GM19455 (cell line): ENCODE measurements at regions not wholly inside any gene's neighbourhood (a gene's known extent, or its start where the extent isn't known, plus 50 kb on each side); places are given as distances from the start of the nearest gene placed in this dataset.

ENCODE experiments used
- ATAC-seq: cut with Tn5 transposase; IDR thresholded peaks from one replicate; pipeline ENCODE4 v1.9.1; 2021; ENCODE audit not compliant: unreplicated experiment

DNA sequence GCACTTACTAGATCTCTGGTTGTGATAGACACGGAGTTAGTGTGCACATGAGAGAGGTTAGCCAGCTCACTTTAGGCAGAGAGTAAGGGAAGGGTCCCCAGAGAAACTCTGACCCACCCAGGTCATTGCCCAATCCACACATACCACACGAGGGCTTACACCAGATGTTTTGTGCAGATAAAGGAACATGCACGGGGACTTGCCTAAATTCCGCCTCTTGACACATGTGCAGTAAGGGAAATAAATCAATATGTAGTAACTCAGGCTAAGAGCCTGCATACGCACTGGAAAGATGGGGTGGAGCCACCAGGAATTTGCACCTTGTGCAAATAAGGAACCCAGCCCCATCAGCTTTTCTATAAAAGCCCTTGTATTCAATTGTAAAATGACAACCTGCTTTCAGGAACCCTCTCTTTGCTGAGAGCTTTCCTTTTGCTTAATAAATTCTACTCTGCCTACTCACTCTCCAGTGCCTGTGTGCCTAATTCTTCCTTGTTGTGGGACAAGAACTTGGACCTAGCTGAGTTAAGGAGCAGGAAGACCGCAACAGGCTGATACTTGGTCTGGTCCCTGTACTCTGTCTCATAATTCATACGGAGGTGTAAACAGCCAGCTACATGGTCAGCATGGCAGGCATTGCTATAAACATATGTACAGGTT, 120.2 kb downstream of the EMP1 start:
- ATAC-seq = no peak

- no peak for ATAC-seq
These were observed 117.4 kb downstream of the EMP1 start for GRCh38 chr12:13313886-13314285.

- ATAC-seq = no peak
These were observed 115.0 kb downstream of the EMP1 start for GRCh38 chr12:13311551-13311950.

DNA sequence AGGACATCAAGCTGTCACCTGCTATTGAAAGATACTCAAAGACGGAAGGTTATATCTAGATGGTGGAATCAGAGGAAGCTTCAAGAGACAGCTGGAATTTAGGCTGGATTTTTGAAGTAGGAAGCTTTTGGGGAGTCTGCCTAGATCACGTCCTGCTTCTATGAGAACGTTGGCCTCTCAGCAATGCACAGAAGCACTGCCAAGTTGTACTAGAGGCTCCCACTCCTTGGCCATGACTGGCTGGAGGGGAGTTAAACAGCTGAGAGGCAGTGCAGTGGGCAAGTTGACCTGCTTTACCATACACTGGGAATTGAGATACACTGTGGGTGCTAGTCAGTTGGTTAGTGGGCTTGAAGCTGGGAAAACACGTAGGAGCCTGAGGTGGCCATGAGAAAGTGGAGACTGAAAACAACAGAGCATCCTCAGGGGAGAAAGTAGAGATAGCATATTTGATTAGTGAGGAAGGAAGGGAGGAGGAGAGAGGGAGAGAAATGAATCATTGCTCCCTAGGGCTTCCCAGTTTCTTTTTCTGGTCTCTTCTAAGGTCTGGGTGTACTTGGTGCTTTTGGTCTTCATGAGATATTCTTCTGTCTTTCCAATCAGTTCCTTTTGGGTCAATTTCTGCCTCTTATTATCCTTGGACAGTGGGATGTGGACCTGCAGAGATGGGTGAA, 110.8 kb downstream of the EMP1 start:
- no peak for ATAC-seq

DNA sequence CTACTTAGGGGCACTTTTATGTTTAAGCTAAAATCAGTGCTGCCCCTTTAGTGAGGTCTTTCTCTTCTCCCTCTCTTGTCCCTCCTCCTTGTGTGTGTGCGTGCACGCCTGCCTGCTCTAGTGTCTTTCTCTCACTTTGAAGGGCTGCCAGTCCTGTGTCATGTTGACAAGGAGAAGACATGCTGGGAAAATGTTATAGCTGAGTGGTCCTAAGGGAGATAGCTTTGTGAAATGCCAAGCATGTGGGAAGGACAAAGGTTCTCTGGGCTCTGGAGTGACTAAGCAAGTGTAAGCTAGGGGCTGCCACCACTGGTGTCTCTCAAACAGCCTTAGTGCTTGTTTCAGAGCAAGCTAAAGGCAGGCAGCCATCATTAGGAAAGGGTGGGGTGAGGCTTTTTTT, 108.4 kb downstream of the EMP1 start:
- ATAC-seq = no peak

DNA sequence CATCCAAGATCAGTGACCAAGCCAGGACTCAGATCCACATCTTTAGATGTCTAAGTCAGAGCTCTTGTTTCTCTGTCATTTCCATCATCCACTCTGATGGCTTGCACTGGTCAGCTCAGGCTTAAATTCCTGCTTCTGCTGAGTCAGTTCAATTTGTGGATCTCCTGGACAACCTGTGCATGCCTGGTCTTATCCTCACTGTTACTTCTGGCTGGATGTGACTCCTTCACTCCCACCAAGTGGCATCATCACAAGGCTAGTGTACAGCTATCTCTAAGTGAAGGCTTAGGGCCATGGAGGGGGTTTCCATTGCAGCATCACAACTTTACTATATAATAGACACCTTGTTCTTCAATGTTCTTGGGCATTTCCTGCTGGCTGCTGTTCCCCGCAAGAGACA, 102.9 kb downstream of the EMP1 start:
- ATAC-seq = no peak

DNA sequence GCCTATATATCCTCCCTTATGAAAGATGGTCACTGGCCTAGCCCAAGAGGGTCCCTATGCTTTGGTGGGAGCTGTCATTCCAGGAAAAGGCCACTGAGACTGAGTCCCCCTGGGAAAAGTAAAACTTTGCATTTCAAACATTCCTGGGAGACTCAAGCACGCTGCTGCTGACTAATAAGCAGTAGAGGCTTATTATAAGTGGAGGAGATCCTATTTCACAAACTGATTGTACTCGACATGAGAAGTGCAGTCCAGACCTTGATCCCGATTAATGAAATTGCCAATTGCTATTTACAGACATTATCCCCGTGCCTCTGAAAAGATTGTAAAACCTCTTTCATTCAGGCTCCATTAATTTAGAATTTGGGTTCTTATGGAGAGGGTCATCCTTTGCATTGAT, 96.6 kb downstream of the EMP1 start:
- no peak for ATAC-seq

DNA sequence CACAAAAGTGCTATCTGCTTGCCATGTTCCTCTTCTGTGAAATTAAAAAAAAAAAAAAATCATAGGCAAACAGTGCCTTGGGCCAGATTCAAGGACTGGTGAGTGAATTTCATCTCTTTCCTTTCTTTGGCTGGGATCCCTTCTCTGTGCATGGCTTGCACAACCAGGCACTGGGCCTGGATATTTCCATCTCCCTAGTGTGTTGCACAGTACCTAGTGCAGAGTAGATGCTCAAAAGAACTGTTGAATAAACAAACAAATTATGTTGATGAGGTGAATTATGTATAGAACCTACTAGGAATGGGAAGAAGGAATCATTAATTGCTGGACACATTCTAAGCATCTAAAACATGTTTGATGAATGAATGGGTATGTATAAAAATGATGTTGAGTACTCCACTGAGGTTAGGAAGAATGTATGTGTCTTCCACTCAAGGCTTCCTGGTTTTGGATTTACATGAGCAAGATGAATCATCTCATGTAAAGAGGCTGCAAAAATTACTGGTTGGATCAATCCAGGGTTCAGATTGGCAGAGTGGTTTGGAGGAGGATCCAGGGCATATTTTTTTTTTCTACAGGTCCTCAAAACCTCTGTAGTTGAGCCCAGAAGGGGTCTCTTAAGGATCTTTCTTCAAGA, 93.2 kb downstream of the EMP1 start:
- no peak for ATAC-seq

GRCh38 chr12:13288937-13289652, 92.6 kb downstream of the EMP1 start:
- ATAC-seq = no peak

- no peak for ATAC-seq
These were observed 92.0 kb downstream of the EMP1 start for GRCh38 chr12:13288501-13288900.

DNA sequence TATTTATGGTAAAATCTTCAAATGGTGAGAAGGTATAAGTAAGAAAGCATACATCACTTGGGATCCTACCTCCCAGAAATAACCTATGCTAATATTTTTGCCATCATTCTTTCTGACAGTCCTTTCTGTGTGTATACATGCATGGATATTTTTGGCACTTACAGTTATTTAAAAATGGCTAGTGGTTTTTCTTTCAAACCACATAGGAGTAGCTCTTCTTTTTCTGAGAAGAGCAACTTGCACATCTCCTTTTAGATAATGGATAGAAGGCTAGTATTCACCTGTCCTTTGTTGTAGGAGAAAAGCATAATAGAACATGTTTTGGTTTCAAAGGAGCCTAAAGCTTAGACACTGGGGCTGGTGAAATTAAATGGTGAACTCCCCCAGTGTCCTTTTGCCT, 87.3 kb downstream of the EMP1 start:
- no peak for ATAC-seq

- ATAC-seq = no peak
These were observed 86.3 kb downstream of the EMP1 start for GRCh38 chr12:13282861-13283260.

- peak; percentile 68 for ATAC-seq
These were observed 81.8 kb downstream of the EMP1 start for GRCh38 chr12:13278249-13278787.

- no peak for ATAC-seq
These were observed 80.8 kb downstream of the EMP1 start for GRCh38 chr12:13277293-13277692.

GRCh38 chr12:13275241-13276085, 78.9 kb downstream of the EMP1 start:
- no peak for ATAC-seq

DNA sequence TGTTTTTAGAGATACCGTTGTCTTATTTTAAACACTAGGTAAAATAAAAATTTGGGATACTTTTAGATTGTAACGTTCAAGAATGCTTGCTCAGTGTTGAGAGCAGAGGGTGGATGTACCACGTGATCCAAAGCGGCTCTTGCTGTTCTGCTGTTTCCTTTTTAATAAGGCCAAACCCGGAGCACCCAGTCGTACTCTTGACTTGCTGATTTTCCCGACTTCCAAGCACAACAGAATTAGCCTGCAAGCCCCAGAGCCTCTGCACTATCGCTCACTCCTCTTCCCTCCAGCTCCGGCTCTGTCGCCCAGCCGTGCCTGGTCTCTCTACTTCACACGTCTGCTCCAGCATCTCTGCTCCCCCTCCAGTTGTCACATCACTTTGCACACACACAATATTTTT, 77.3 kb downstream of the EMP1 start:
- no peak for ATAC-seq

- ATAC-seq = no peak
These were observed 76.6 kb downstream of the EMP1 start for GRCh38 chr12:13273097-13273496.

GRCh38 chr12:13270817-13271216, 74.3 kb downstream of the EMP1 start:
- ATAC-seq = no peak
